A549 (cell line): ENCODE measurements at regions not wholly inside any gene's neighbourhood (a gene's known extent, or its start where the extent isn't known, plus 50 kb on each side); places are given as distances from the start of the nearest gene placed in this dataset.
A peak's percentile ranks its signal among the peaks of the same experiment; 100 is the strongest.

Source experiments
- ATAC-seq, 2 experiments: fragments of 200-7000 bp in 1 of 2; fragments of >200 bp in 1 of 2; cut with Nextera tagmentation in 1 of 2; cut with Tn5 transposase in 1 of 2; 3 replicates each; pipeline versions ENCODE4 v1.8.0 to v1.9.1; 2018 to 2020; ENCODE audit warnings: mild to moderate bottlenecking in 1 of 2, moderate library complexity in 1 of 2
- CTCF ChIA-PET: fragments of 300-600 bp; sonication (Branson Sonifier 250); formaldehyde crosslinking; extraction: SDS; loops from one replicate; lab custom pipeline; 2021; ENCODE audit warnings: antibody characterized with exemption, inconsistent platforms; lab: Yijun Ruan, JAX
- POLR2A ChIA-PET: fragments of 350-600 bp; formaldehyde crosslinking; extraction: SDS; loops from one replicate; lab custom pipeline; 2021; ENCODE audit warnings: antibody characterized with exemption, inconsistent platforms; lab: Yijun Ruan, JAX
- DNase-seq, 2 experiments: peaks; one replicate each; pipeline versions ENCODE4 v3.0.0 to v3.0.0-alpha.2; 2011 to 2016; ENCODE audit warnings: low read depth in 1 of 2, low spot score in 1 of 2
- FAIRE-seq: peaks from 2 replicates; lab custom pipeline; 2011; peaks lifted over from hg19 to GRCh38; lab: Jason Lieb, UNC
- H3K27ac ChIP-seq, 2 experiments: fragments of >200 bp; sonication (Bioruptor Twin); formaldehyde crosslinking; 3 replicates each; pipeline ENCODE4 v1.5.1; 2016 to 2017
- H3K4me1 ChIP-seq: fragments of >200 bp; sonication (Bioruptor Twin); formaldehyde crosslinking; 3 replicates; pipeline ENCODE4 v1.6.1; 2016
- H3K4me2 ChIP-seq: fragments of >200 bp; sonication (Bioruptor Twin); formaldehyde crosslinking; 3 replicates; pipeline ENCODE4 v1.6.1; 2016
- H3K4me3 ChIP-seq: fragments of >200 bp; sonication (Bioruptor Twin); formaldehyde crosslinking; 3 replicates; pipeline ENCODE4 v1.5.1; 2016
- H3K9me3 ChIP-seq: fragments of >200 bp; sonication (Bioruptor Twin); formaldehyde crosslinking; 3 replicates; pipeline ENCODE4 v1.6.1; 2016
- ATOH8 ChIP-seq: fragments of 250-450 bp; sonication (Bioruptor Pico); IDR thresholded peaks from 2 replicates; pipeline ENCODE4 v1.5.0; 2020; ENCODE audit warnings: low read depth, mild to moderate bottlenecking, moderate library complexity
- CBX8 ChIP-seq: fragments of 200-600 bp; sonication (generic); IDR thresholded peaks from 2 replicates; pipeline ENCODE4 v1.6.1; 2016
- CEBPB ChIP-seq, 2 experiments: fragments of >200 bp in 1 of 2; sonication (Bioruptor Twin) in 1 of 2; formaldehyde crosslinking in 1 of 2; IDR thresholded peaks; 2 replicates each; pipeline ENCODE4 v1.6.1; 2012 to 2016
- CHD2 ChIP-seq: fragments of 150-350 bp; IDR thresholded peaks from 2 replicates; pipeline ENCODE4 v1.6.1; 2014; ENCODE audit warnings: low read length; ENCODE audit not compliant: partially characterized antibody
- EHMT2 ChIP-seq: fragments of 200-600 bp; sonication (generic); IDR thresholded peaks from 2 replicates; pipeline ENCODE4 v1.6.1; 2016; ENCODE audit warnings: antibody characterized with exemption, low read depth, mild to moderate bottlenecking, moderate library complexity
- ELK1 ChIP-seq: fragments of 150-350 bp; IDR thresholded peaks from 2 replicates; pipeline ENCODE4 v1.6.1; 2014; ENCODE audit warnings: low read depth, mild to moderate bottlenecking, low read length
- FOSL2 ChIP-seq, 2 experiments: fragments of 450-650 bp in 1 of 2; fragments of >200 bp in 1 of 2; sonication (Bioruptor Twin) in 1 of 2; formaldehyde crosslinking; IDR thresholded peaks; 2 replicates each; pipeline versions ENCODE4 v1.5.0 to v1.6.1; 2016 to 2020; ENCODE audit warnings: mild to moderate bottlenecking in 1 of 2, moderate library complexity in 1 of 2
- HDAC2 ChIP-seq: fragments of 200-600 bp; sonication (generic); IDR thresholded peaks from 2 replicates; pipeline ENCODE4 v1.6.1; 2016
- HOXA7 ChIP-seq: fragments of 250-450 bp; sonication (Bioruptor Pico); IDR thresholded peaks from 2 replicates; pipeline ENCODE4 v1.5.0; 2020; ENCODE audit warnings: mild to moderate bottlenecking, moderate library complexity
- HOXB13 ChIP-seq: fragments of 250-450 bp; sonication (Bioruptor Pico); IDR thresholded peaks from 2 replicates; pipeline ENCODE4 v1.5.0; 2020; ENCODE audit warnings: low read depth, mild to moderate bottlenecking, moderate library complexity
- JUNB ChIP-seq: fragments of >200 bp; sonication (Bioruptor Twin); formaldehyde crosslinking; IDR thresholded peaks from 2 replicates; pipeline ENCODE4 v1.6.1; 2016
- MAFK ChIP-seq: fragments of 450-650 bp; IDR thresholded peaks from 2 replicates; pipeline ENCODE4 v1.6.1; 2014; ENCODE audit not compliant: partially characterized antibody
- MAZ ChIP-seq: fragments of 150-350 bp; IDR thresholded peaks from 2 replicates; pipeline ENCODE4 v1.6.1; 2014; ENCODE audit warnings: antibody characterized with exemption, low read depth, low read length, borderline replicate concordance
- MYC ChIP-seq: IDR thresholded peaks from 2 replicates; pipeline ENCODE4 v1.6.1; 2012; ENCODE audit warnings: mild to moderate bottlenecking, inconsistent platforms, low read length, improper control_type of control experiment, borderline replicate concordance
- NFE2L2 ChIP-seq: fragments of 150-350 bp; conservative IDR thresholded peaks from 2 replicates; pipeline ENCODE4 v1.6.1; 2014; ENCODE audit warnings: low read length
- NR3C1 ChIP-seq: fragments of >200 bp; sonication (Bioruptor Twin); formaldehyde crosslinking; IDR thresholded peaks from 3 replicates; pipeline ENCODE4 v1.6.1; 2017
- RNF2 ChIP-seq: fragments of 200-600 bp; sonication (generic); IDR thresholded peaks from 2 replicates; pipeline ENCODE4 v1.6.1; 2016; ENCODE audit warnings: low read depth, mild to moderate bottlenecking, antibody characterized with exemption, moderate library complexity, borderline replicate concordance
- TFCP2L1 ChIP-seq: fragments of 250-450 bp; sonication (Bioruptor Pico); IDR thresholded peaks from 2 replicates; pipeline ENCODE4 v1.5.0; 2021; ENCODE audit warnings: mild to moderate bottlenecking
- USF2 ChIP-seq: fragments of 450-650 bp; IDR thresholded peaks from 2 replicates; pipeline ENCODE4 v1.6.1; 2014; ENCODE audit warnings: antibody characterized with exemption
- ZC3H11A ChIP-seq: fragments of 450-650 bp; IDR thresholded peaks from 2 replicates; pipeline ENCODE4 v1.6.1; 2014; ENCODE audit warnings: antibody characterized with exemption, mild to moderate bottlenecking
- ZNF302 ChIP-seq: fragments of 250-450 bp; sonication (Bioruptor Pico); IDR thresholded peaks from 2 replicates; pipeline ENCODE4 v1.9.0; 2021; ENCODE audit warnings: inconsistent platforms, mild to moderate bottlenecking, moderate library complexity
- ZSCAN20 ChIP-seq: fragments of 250-450 bp; sonication (Bioruptor Pico); IDR thresholded peaks from 2 replicates; pipeline ENCODE4 v1.8.0; 2022; ENCODE audit warnings: mild to moderate bottlenecking, moderate library complexity
- WGBS: methylation state at CpG from one replicate; pipeline ENCODE4 v1.1.6; 2017; ENCODE audit errors: missing lambda C conversion rate; 5-methylcytosine and 5-hydroxymethylcytosine counted together

GRCh38 chr5:28500511-28500910, 1462.1 kb upstream of the CDH9 start:
- ATAC-seq (no peak), FAIRE-seq (no peak), DNase-seq (no peak)
- H3K4me2 ChIP-seq: no peak overlapping the region
- H3K4me3 ChIP-seq: no peak overlapping the region
- no peaks in the 10 kb centered on the region for H3K4me1 ChIP-seq
- no peak overlapping the region for H3K27ac ChIP-seq
- no peaks in the 10 kb centered on the region; the same call in 2 of the 3 replicates for H3K9me3 ChIP-seq
- CTCF ChIA-PET: no interaction called here
- POLR2A ChIA-PET: no interaction called here
- 61% methylated on average over 2 of the region's 2 CpGs for WGBS
- no peak for TF ChIP-seq RNF2
- TF ChIP-seq CBX8: no peak

- FAIRE-seq (no peak), ATAC-seq (no peak), DNase-seq (no peak)
- no peak overlapping the region for H3K4me2 ChIP-seq
- CTCF ChIA-PET: no interaction called here
- TF ChIP-seq ZNF302 (CRISPR knock-in tag): no peak
- peak; percentile 48 for TF ChIP-seq MAFK
- no peak overlapping the region for H3K27ac ChIP-seq
- H3K4me1 ChIP-seq: no peaks in the 10 kb centered on the region
- H3K9me3 ChIP-seq: no peaks in the 10 kb centered on the region
- H3K4me3 ChIP-seq: no peak overlapping the region
- POLR2A ChIA-PET: no interaction called here
Observed at GRCh38 chr5:28499766-28500290, 1461.4 kb upstream of the CDH9 start.

GRCh38 chr5:28495876-28496275, 1457.5 kb upstream of the CDH9 start:
- no peaks in the 10 kb centered on the region for H3K4me1 ChIP-seq
- no peak for ATAC-seq
- no peak overlapping the region for H3K4me3 ChIP-seq
- H3K27ac ChIP-seq: no peak overlapping the region
- WGBS: 26% methylated on average over 3 of the region's 3 CpGs
- H3K9me3 ChIP-seq: no peaks in the 10 kb centered on the region
- ChIA-PET CTCF (no interaction called here), POLR2A (no interaction called here)
- no peak for TF ChIP-seq ATOH8 (CRISPR knock-in tag)
- TF ChIP-seq FOSL2 (IDR thresholded peaks at IDR 0.05): no peak
- TF ChIP-seq FOSL2 (CRISPR knock-in tag; IDR thresholded peaks at IDR 0.05): no peak
- no peak for TF ChIP-seq RNF2
- no peak for TF ChIP-seq MAZ
- no peak for TF ChIP-seq HDAC2
- no peak for TF ChIP-seq TFCP2L1 (CRISPR knock-in tag)
- no peak for TF ChIP-seq JUNB
- no peak for TF ChIP-seq HOXB13 (CRISPR knock-in tag)
- DNase-seq: no peak
- no peak for FAIRE-seq
- H3K4me2 ChIP-seq: no peak overlapping the region

GRCh38 chr5:28493456-28493855, 1455.1 kb upstream of the CDH9 start:
- FAIRE-seq (no peak), DNase-seq (no peak), ATAC-seq (no peak)
- no peak overlapping the region for H3K4me3 ChIP-seq
- ChIA-PET POLR2A (no interaction called here), CTCF (no interaction called here)
- H3K4me1 ChIP-seq: no peaks in the 10 kb centered on the region
- no peak for TF ChIP-seq NFE2L2
- no peak for TF ChIP-seq USF2
- no peak overlapping the region for H3K4me2 ChIP-seq
- WGBS: 43% methylated on average over 1 of the region's 1 CpG
- no peak overlapping the region for H3K27ac ChIP-seq
- H3K9me3 ChIP-seq: 0 out of 3 replicates have a peak, but pooled peaks cover 2% of the 10 kb centered on the region

- Histone ChIP-seq H3K4me2 (no peak overlapping the region), H3K27ac (no peak overlapping the region), H3K4me3 (no peak overlapping the region), H3K4me1 (no peaks in the 10 kb centered on the region), H3K9me3 (0 out of 3 replicates have a peak, but pooled peaks cover 2% of the 10 kb centered on the region)
- no peak for DNase-seq
- POLR2A ChIA-PET: no interaction called here
- WGBS: 33% methylated on average over 2 of the region's 2 CpGs
- no peak for FAIRE-seq
- CTCF ChIA-PET: no interaction called here
- no peak for ATAC-seq
- no peak for TF ChIP-seq NR3C1
- no peak for TF ChIP-seq MAFK
- TF ChIP-seq CHD2: no peak
- no peak for TF ChIP-seq MYC
- TF ChIP-seq ZSCAN20 (CRISPR knock-in tag): no peak
- TF ChIP-seq ELK1: no peak
- no peak for TF ChIP-seq HOXA7 (CRISPR knock-in tag)
- TF ChIP-seq CEBPB (IDR thresholded peaks at IDR 0.05): no peak
- TF ChIP-seq ZC3H11A: no peak
- TF ChIP-seq EHMT2: no peak
- TF ChIP-seq ATOH8 (CRISPR knock-in tag): no peak
Observed at GRCh38 chr5:28488752-28489151, 1450.4 kb upstream of the CDH9 start.
